CD14-positive monocyte (primary cell): ENCODE measurements at regions not wholly inside any gene's neighbourhood (a gene's known extent, or its start where the extent isn't known, plus 50 kb on each side); places are given as distances from the start of the nearest gene placed in this dataset.

Experiments used
- DNase-seq, 3 donors: peaks; one replicate each; pipeline ENCODE4 v3.0.0-alpha.2; 2011 to 2022
- H2AFZ ChIP-seq: 2 replicates; pipeline ENCODE4 v1.6.0; 2012; ENCODE audit warnings: mild to moderate bottlenecking, low read depth, low read length, inconsistent platforms; ENCODE audit not compliant: insufficient read depth, poor library complexity, severe bottlenecking
- H3K27ac ChIP-seq, 2 donors: 1 replicate in 1 of 2; 2 replicates in 1 of 2; pipeline ENCODE4 v1.5.1; 2012 to 2013; ENCODE audit warnings: low read length in 2 of 2, control low read depth in 1 of 2, inconsistent platforms in 1 of 2, low read depth in 1 of 2, mild to moderate bottlenecking in 1 of 2
- H3K27me3 ChIP-seq, 2 donors: one replicate each; pipeline versions ENCODE4 v1.6.0 to v1.6.1; 2011 to 2013; ENCODE audit warnings: low read length in 2 of 2; ENCODE audit not compliant: control insufficient read depth in 2 of 2, insufficient read depth in 2 of 2
- H3K36me3 ChIP-seq, 2 donors: replicated peaks in 1 of 2; 1 replicate in 1 of 2; 2 replicates in 1 of 2; pipeline versions ENCODE4 v1.5.1 to v1.6.1; 2012 to 2013; ENCODE audit warnings: low read length in 2 of 2, control low read depth in 1 of 2, inconsistent platforms in 1 of 2, mild to moderate bottlenecking in 1 of 2; ENCODE audit not compliant: insufficient read depth in 2 of 2, control insufficient read depth in 1 of 2
- H3K4me1 ChIP-seq, 2 donors: 1 replicate in 1 of 2; 2 replicates in 1 of 2; pipeline versions ENCODE4 v1.5.1 to v1.6.1; 2012 to 2013; ENCODE audit warnings: low read length in 2 of 2, control low read depth in 1 of 2, inconsistent platforms in 1 of 2, mild to moderate bottlenecking in 1 of 2, moderate library complexity in 1 of 2; ENCODE audit not compliant: insufficient read depth in 2 of 2, control insufficient read depth in 1 of 2
- H3K4me2 ChIP-seq: replicated peaks from 2 replicates; pipeline ENCODE3; 2012; ENCODE audit warnings: low read length, moderate library complexity, mild to moderate bottlenecking; ENCODE audit not compliant: poor library complexity, severe bottlenecking; ENCODE audit errors: extremely low read depth
- H3K4me3 ChIP-seq, 3 experiments: fragments of 200-600 bp in 1 of 3; sonication (generic) in 1 of 3; replicated peaks in 1 of 3; 1 replicate in 2 of 3; 2 replicates in 1 of 3; pipeline ENCODE4 v1.5.1; 2011 to 2013; ENCODE audit warnings: low read length in 3 of 3, mild to moderate bottlenecking in 3 of 3, control low read depth in 2 of 3, low read depth in 2 of 3, inconsistent platforms in 1 of 3, moderate library complexity in 1 of 3
- H3K79me2 ChIP-seq: 2 replicates; pipeline ENCODE4 v1.6.0; 2012; ENCODE audit warnings: mild to moderate bottlenecking, control low read depth, inconsistent platforms, low read length, moderate library complexity; ENCODE audit not compliant: insufficient read depth
- H3K9ac ChIP-seq: 2 replicates; pipeline ENCODE4 v1.6.0; 2017; ENCODE audit warnings: low read length, mild to moderate bottlenecking; ENCODE audit not compliant: insufficient read depth, poor library complexity, severe bottlenecking
- H3K9me3 ChIP-seq, 2 donors: replicated peaks in 1 of 2; 1 replicate in 1 of 2; 2 replicates in 1 of 2; pipeline versions ENCODE4 v1.5.1 to v1.6.1; 2012 to 2013; ENCODE audit warnings: low read length in 2 of 2, control low read depth in 1 of 2; ENCODE audit not compliant: control insufficient read depth in 1 of 2, insufficient read depth in 1 of 2
- H4K20me1 ChIP-seq: 2 replicates; pipeline ENCODE4 v1.6.0; 2012; ENCODE audit warnings: mild to moderate bottlenecking, low read length, control low read depth, moderate library complexity; ENCODE audit not compliant: insufficient read depth
- H3K27ac Mint-ChIP-seq, 7 donors: one replicate each; pipeline ENCODE4 v1.8.0; 2020; ENCODE audit warnings: mild to moderate bottlenecking in 7 of 7, mixed read lengths in 7 of 7, moderate library complexity in 6 of 7, inconsistent platforms in 2 of 7
- H3K27me3 Mint-ChIP-seq, 3 donors: one replicate each; pipeline ENCODE4 v1.8.0; 2021 to 2022; ENCODE audit warnings: low read depth in 3 of 3, mild to moderate bottlenecking in 3 of 3, mixed read lengths in 3 of 3, moderate library complexity in 3 of 3, inconsistent platforms in 1 of 3
- H3K36me3 Mint-ChIP-seq, 2 donors: one replicate each; pipeline ENCODE4 v1.8.0; 2020; ENCODE audit warnings: mixed read lengths in 2 of 2, inconsistent platforms in 1 of 2, mild to moderate bottlenecking in 1 of 2
- H3K4me1 Mint-ChIP-seq: one replicate; pipeline ENCODE4 v1.8.0; 2020; ENCODE audit warnings: mild to moderate bottlenecking, mixed read lengths
- H3K4me3 Mint-ChIP-seq, 2 donors: one replicate each; pipeline ENCODE4 v1.8.0; 2020; ENCODE audit warnings: mild to moderate bottlenecking in 2 of 2, mixed read lengths in 2 of 2, moderate library complexity in 1 of 2
- H3K9me3 Mint-ChIP-seq, 7 donors: one replicate each; pipeline ENCODE4 v1.8.0; 2020 to 2022; ENCODE audit warnings: mixed read lengths in 7 of 7, mild to moderate bottlenecking in 6 of 7, moderate library complexity in 6 of 7, inconsistent platforms in 2 of 7
- WGBS: methylation state at CpG from one replicate; pipeline ENCODE4 v1.1.5; 2013; ENCODE audit warnings: missing lambda C conversion rate; ENCODE audit not compliant: insufficient coverage; 5-methylcytosine and 5-hydroxymethylcytosine counted together
- intact Hi-C, 2 donors: fragments of 100-400 bp; cut with micrococcal nuclease; formaldehyde crosslinking; loops; one replicate each; pipeline versions ENCODE4 v1.15.0 to v1.15.1; 2023
- TF ChIP-seq, protein P1 (sequence below): fragments of 200-600 bp; IDR thresholded peaks from one replicate; pipeline ENCODE4 v1.8.0; 2022; ENCODE audit warnings: antibody characterized with exemption, mild to moderate bottlenecking

GRCh38 chr12:125239563-125239962, 174.3 kb downstream of the AACS start:
- Histone ChIP-seq H4K20me1 (no peaks in the 10 kb centered on the region), H3K4me1 (no peaks in the 10 kb centered on the region), H2AFZ (no peak overlapping the region), H3K36me3 (no peaks in the 10 kb centered on the region), H3K4me3 (no peak overlapping the region), H3K9me3 (no peaks in the 10 kb centered on the region), H3K4me2 (no peak overlapping the region), H3K27me3 (no peaks in the 10 kb centered on the region), H3K27ac (no peak overlapping the region), H3K9ac (no peak overlapping the region), H3K79me2 (no peaks in the 10 kb centered on the region)
- Mint-ChIP-seq H3K4me1 (peaks cover 2% of the 10 kb centered on the region), H3K36me3 (no peaks in the 10 kb centered on the region), H3K27me3 (peaks cover 9 to 19% (median 16%) of the 10 kb centered on the region in 3 donors), H3K4me3 (no peak overlapping the region), H3K27ac (no peak overlapping the region), H3K9me3 (no peaks in the 10 kb centered on the region)
- TF ChIP-seq, protein P1, sequence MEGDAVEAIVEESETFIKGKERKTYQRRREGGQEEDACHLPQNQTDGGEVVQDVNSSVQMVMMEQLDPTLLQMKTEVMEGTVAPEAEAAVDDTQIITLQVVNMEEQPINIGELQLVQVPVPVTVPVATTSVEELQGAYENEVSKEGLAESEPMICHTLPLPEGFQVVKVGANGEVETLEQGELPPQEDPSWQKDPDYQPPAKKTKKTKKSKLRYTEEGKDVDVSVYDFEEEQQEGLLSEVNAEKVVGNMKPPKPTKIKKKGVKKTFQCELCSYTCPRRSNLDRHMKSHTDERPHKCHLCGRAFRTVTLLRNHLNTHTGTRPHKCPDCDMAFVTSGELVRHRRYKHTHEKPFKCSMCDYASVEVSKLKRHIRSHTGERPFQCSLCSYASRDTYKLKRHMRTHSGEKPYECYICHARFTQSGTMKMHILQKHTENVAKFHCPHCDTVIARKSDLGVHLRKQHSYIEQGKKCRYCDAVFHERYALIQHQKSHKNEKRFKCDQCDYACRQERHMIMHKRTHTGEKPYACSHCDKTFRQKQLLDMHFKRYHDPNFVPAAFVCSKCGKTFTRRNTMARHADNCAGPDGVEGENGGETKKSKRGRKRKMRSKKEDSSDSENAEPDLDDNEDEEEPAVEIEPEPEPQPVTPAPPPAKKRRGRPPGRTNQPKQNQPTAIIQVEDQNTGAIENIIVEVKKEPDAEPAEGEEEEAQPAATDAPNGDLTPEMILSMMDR, result no peak
- no peak for DNase-seq
- WGBS, result 96% methylated on average over 9 of the region's 11 CpGs
- intact Hi-C loops, result no loop called here

- Histone ChIP-seq H3K36me3 (no peaks in the 10 kb centered on the region), H3K9ac (no peak overlapping the region), H2AFZ (no peak overlapping the region), H3K4me2 (no peak overlapping the region), H3K79me2 (no peaks in the 10 kb centered on the region), H3K27me3 (no peaks in the 10 kb centered on the region), H3K4me3 (no peak overlapping the region), H4K20me1 (no peaks in the 10 kb centered on the region), H3K9me3 (no peaks in the 10 kb centered on the region), H3K4me1 (no peaks in the 10 kb centered on the region), H3K27ac (no peak overlapping the region)
- Mint-ChIP-seq H3K9me3 (no peaks in the 10 kb centered on the region), H3K4me1 (no peaks in the 10 kb centered on the region), H3K4me3 (no peak overlapping the region), H3K27ac (no peak overlapping the region), H3K27me3 (peaks cover 6 to 15% (median 15%) of the 10 kb centered on the region in 3 donors), H3K36me3 (no peaks in the 10 kb centered on the region)
- DNase-seq, result no peak
- WGBS, result 75% methylated on average over 5 of the region's 17 CpGs
- intact Hi-C loops, result no loop called here
- TF ChIP-seq, protein P1, result no peak
Measured at GRCh38 chr12:125240717-125241116, 175.5 kb downstream of the AACS start.
